Activated CD8-positive, alpha-beta memory T cell treated with anti-CD3 and anti-CD28 coated beads for 4 hours (primary cell): ENCODE measurements at regions not wholly inside any gene's neighbourhood (a gene's known extent, or its start where the extent isn't known, plus 50 kb on each side); places are given as distances from the start of the nearest gene placed in this dataset.

Experiments
- DNase-seq, 2 donors: peaks; one replicate each; pipeline ENCODE4 v3.0.0-alpha.2; 2020; ENCODE audit warnings: low read depth in 2 of 2

- DNase-seq, result no peak
Observed at GRCh38 chr15:59833366-59833765, 144.2 kb upstream of the BNIP2 start.

- DNase-seq, result no peak
Observed at GRCh38 chr15:59830873-59831272, 141.8 kb upstream of the BNIP2 start.

GRCh38 chr15:59830098-59830497 lies 141.0 kb upstream of the BNIP2 start:
- DNase-seq, result no peak

- DNase-seq, result no peak
Observed at GRCh38 chr15:59828861-59829260, 139.7 kb upstream of the BNIP2 start.

GRCh38 chr15:59828263-59828662 lies 139.1 kb upstream of the BNIP2 start:
- no peak for DNase-seq

GRCh38 chr15:59825901-59826300 lies 136.8 kb upstream of the BNIP2 start:
- DNase-seq, result no peak

- DNase-seq, result no peak
Observed at GRCh38 chr15:59821286-59821685, 132.2 kb upstream of the BNIP2 start.

- DNase-seq, result no peak
Observed at GRCh38 chr15:59819092-59819491, 130.0 kb upstream of the BNIP2 start.

- no peak for DNase-seq
Observed at GRCh38 chr15:59818336-59818735, 129.2 kb upstream of the BNIP2 start.

GRCh38 chr15:59817834-59818233 lies 128.7 kb upstream of the BNIP2 start:
- no peak for DNase-seq

- no peak for DNase-seq
Observed at GRCh38 chr15:59817053-59817452, 127.9 kb upstream of the BNIP2 start.

- DNase-seq, result no peak
Observed at GRCh38 chr15:59814409-59814808, 125.3 kb upstream of the BNIP2 start.

- no peak for DNase-seq
Observed at GRCh38 chr15:59812889-59813288, 123.8 kb upstream of the BNIP2 start.

GRCh38 chr15:59812250-59812870 lies 123.2 kb upstream of the BNIP2 start:
- no peak for DNase-seq

- peak; percentile 24 to 50 for DNase-seq
Observed at GRCh38 chr15:59803293-59803966, 114.3 kb upstream of the BNIP2 start.

GRCh38 chr15:59801649-59802048 lies 112.5 kb upstream of the BNIP2 start:
- no peak for DNase-seq

GRCh38 chr15:59798605-59798917 lies 109.4 kb upstream of the BNIP2 start:
- no peak for DNase-seq

- DNase-seq, result no peak
Observed at GRCh38 chr15:59797756-59798604, 108.9 kb upstream of the BNIP2 start.

- DNase-seq, result no peak
Observed at GRCh38 chr15:59794229-59794886, 105.2 kb upstream of the BNIP2 start.

- no peak for DNase-seq
Observed at GRCh38 chr15:59792359-59792758, 103.2 kb upstream of the BNIP2 start.

- DNase-seq, result no peak
Observed at GRCh38 chr15:59791755-59792154, 102.6 kb upstream of the BNIP2 start.

- DNase-seq, result no peak
Observed at GRCh38 chr15:59791079-59791478, 102.0 kb upstream of the BNIP2 start.
